ENCODE measurements at regions not wholly inside any gene's neighbourhood (a gene's known extent, or its start where the extent isn't known, plus 50 kb on each side); places are given as distances from the start of the nearest gene placed in this dataset.

DNA sequence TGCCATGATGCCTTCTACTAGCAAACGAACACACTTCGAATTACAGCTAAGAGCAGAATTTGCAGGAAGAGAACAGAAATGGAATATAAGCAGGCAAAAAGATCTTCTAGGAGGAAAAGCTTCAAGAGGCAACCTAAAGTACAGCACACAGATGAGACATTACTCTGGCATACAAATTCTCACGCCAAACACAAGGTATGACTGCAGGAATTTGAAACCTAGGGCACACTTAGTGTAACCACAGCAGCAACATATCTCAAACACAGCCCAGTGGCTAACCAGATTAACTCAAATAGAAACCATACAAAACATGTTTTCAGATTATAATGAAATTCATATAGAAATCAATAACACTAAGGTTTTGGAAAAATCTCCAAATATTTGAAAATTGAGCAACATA is 481.0 kb upstream of the RGMB start:
- H3K27ac ChIP-seq (ENCODE audit: low read depth, low read length): no peak overlapping the region
- no peak overlapping the region for H3K4me3 ChIP-seq (ENCODE audit: low read length in 3 of 3)
- no peaks in the 10 kb centered on the region for H3K4me1 ChIP-seq (ENCODE audit: control insufficient read depth in 3 of 3, insufficient read depth in 3 of 3, low read length in 3 of 3)
- H3K9ac ChIP-seq (ENCODE audit: low read depth in 1 of 3, low read length in 3 of 3): no peak overlapping the region
- H3K27me3 ChIP-seq (ENCODE audit: control insufficient read depth in 3 of 3, insufficient read depth in 3 of 3, low read length in 3 of 3): no peaks in the 10 kb centered on the region
- no peaks in the 10 kb centered on the region for H3K36me3 ChIP-seq (ENCODE audit: control insufficient read depth in 3 of 3, insufficient read depth in 3 of 3, low read length in 3 of 3)
- no peaks in the 10 kb centered on the region for H3K9me3 ChIP-seq (ENCODE audit: control insufficient read depth in 3 of 3, low read length in 3 of 3)

DNA sequence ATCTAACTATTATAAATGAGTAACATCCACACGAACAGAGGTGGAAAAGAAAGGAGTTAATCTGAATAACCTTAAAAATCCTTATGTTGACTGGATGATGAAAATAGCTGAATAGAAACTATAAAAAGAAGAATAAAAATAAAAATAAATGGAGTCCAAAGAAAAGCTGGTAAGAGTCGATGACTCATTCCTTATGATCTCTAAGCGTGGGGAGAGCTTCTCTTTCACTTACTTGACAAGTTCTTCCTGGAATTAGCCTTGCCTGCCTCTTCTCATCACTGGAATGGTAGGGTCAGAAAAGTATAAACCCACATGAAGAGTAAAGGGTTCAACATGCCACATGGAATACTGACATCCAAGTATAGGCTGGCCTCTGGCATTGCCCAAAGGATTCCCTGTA is 477.0 kb upstream of the RGMB start:
- Histone ChIP-seq H3K36me3 (ENCODE audit: control insufficient read depth in 3 of 3, insufficient read depth in 3 of 3, low read length in 3 of 3) (no peaks in the 10 kb centered on the region), H3K4me3 (ENCODE audit: low read length in 3 of 3) (no peak overlapping the region), H3K9me3 (ENCODE audit: control insufficient read depth in 3 of 3, low read length in 3 of 3) (no peaks in the 10 kb centered on the region), H3K27ac (ENCODE audit: low read depth, low read length) (no peak overlapping the region), H3K9ac (ENCODE audit: low read depth in 1 of 3, low read length in 3 of 3) (no peak overlapping the region), H3K27me3 (ENCODE audit: control insufficient read depth in 3 of 3, insufficient read depth in 3 of 3, low read length in 3 of 3) (no peaks in the 10 kb centered on the region), H3K4me1 (ENCODE audit: control insufficient read depth in 3 of 3, insufficient read depth in 3 of 3, low read length in 3 of 3) (no peaks in the 10 kb centered on the region)

DNA sequence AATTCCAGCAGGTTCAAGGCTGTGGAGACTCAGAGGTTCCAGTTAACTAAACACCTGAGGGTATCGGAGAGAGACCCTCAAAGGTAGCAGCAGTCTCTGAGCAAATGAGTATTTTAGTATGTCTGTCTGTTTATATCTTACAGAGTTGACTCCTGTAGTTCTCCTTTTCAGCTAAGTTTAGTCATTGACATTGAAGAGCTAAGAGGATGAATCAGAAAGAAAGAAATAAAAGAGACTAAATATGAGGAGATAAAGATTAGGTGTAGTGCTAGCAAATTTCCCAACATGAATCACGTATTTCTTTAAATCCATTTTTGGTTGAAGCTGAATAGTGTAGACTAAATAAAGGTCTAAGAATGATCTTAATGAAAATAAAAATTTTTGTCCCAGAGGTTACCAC is 474.0 kb upstream of the RGMB start:
- H3K36me3 ChIP-seq (ENCODE audit: control insufficient read depth in 3 of 3, insufficient read depth in 3 of 3, low read length in 3 of 3): no peaks in the 10 kb centered on the region
- no peaks in the 10 kb centered on the region for H3K4me1 ChIP-seq (ENCODE audit: control insufficient read depth in 3 of 3, insufficient read depth in 3 of 3, low read length in 3 of 3)
- H3K27ac ChIP-seq (ENCODE audit: low read depth, low read length): no peak overlapping the region
- no peak overlapping the region for H3K9ac ChIP-seq (ENCODE audit: low read depth in 1 of 3, low read length in 3 of 3)
- no peaks in the 10 kb centered on the region for H3K27me3 ChIP-seq (ENCODE audit: control insufficient read depth in 3 of 3, insufficient read depth in 3 of 3, low read length in 3 of 3)
- H3K4me3 ChIP-seq (ENCODE audit: low read length in 3 of 3): no peak overlapping the region
- H3K9me3 ChIP-seq (ENCODE audit: control insufficient read depth in 3 of 3, low read length in 3 of 3): no peaks in the 10 kb centered on the region

DNA sequence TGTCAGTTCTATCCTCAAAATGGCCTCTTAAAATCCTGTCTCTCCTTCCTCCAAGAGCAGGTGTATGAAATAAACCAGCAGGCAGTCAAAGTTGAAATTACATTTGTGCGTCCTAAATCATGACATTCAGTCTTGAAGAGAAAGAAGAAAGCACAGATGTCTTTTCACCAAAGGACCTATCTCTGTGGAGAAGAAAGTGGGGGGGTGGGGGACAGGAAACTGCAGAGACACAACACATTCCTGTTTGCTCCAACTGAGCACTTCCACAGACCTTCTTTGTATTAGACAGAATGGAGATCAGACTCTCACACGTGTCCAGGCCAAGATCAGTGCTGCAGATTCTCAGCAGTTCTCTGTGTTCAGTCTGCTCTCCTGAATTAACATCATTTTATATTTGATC is 471.9 kb upstream of the RGMB start:
- H3K4me1 ChIP-seq (ENCODE audit: control insufficient read depth in 3 of 3, insufficient read depth in 3 of 3, low read length in 3 of 3): no peaks in the 10 kb centered on the region
- H3K36me3 ChIP-seq (ENCODE audit: control insufficient read depth in 3 of 3, insufficient read depth in 3 of 3, low read length in 3 of 3): no peaks in the 10 kb centered on the region
- no peak overlapping the region for H3K27ac ChIP-seq (ENCODE audit: low read depth, low read length)
- H3K4me3 ChIP-seq (ENCODE audit: low read length in 3 of 3): no peak overlapping the region
- H3K9ac ChIP-seq (ENCODE audit: low read depth in 1 of 3, low read length in 3 of 3): no peak overlapping the region
- H3K27me3 ChIP-seq (ENCODE audit: control insufficient read depth in 3 of 3, insufficient read depth in 3 of 3, low read length in 3 of 3): no peaks in the 10 kb centered on the region
- no peaks in the 10 kb centered on the region for H3K9me3 ChIP-seq (ENCODE audit: control insufficient read depth in 3 of 3, low read length in 3 of 3)

DNA sequence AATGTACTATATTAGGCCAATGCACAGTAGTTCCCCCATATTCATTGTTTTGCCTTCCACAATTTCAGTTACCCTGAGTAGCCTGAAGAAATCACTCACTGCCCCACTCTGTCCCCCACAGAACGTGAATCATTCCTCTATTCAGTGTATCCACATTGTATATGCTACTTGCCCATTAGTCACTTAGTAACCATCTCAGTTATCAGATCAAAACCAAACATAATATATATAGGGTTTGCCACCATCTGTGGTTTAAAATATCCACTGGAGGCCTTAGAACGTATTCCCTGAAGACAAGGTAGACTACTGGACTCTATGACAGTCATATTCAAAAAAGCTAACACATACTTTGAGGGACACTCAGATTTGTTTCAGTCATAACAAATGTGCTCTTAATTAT is 465.7 kb upstream of the RGMB start:
- Histone ChIP-seq H3K9ac (ENCODE audit: low read depth in 1 of 3, low read length in 3 of 3) (no peak overlapping the region), H3K4me1 (ENCODE audit: control insufficient read depth in 3 of 3, insufficient read depth in 3 of 3, low read length in 3 of 3) (no peaks in the 10 kb centered on the region)

DNA sequence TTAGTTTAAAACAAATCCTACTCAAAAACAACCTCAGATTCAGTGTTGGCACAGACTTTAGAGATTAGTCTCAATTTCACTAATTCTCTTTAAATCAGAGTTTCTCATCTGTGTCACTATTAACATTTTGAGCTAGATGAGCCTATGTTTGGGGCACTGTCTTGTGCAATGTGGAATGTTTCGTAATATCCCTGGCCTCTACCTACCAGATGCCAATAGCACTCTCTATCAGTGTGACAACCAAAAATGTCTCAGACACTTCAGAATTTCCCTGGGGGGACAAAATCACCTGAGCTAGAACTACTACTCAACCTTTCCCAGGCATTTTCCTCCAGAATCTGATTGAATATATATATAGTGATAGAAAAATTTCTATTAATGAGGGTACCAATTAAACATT is 465.2 kb upstream of the RGMB start:
- H3K27me3 ChIP-seq (ENCODE audit: control insufficient read depth in 3 of 3, insufficient read depth in 3 of 3, low read length in 3 of 3): no peaks in the 10 kb centered on the region
- no peaks in the 10 kb centered on the region for H3K36me3 ChIP-seq (ENCODE audit: control insufficient read depth in 3 of 3, insufficient read depth in 3 of 3, low read length in 3 of 3)
- H3K4me1 ChIP-seq (ENCODE audit: control insufficient read depth in 3 of 3, insufficient read depth in 3 of 3, low read length in 3 of 3): no peaks in the 10 kb centered on the region
- H3K9ac ChIP-seq (ENCODE audit: low read depth in 1 of 3, low read length in 3 of 3): no peak overlapping the region
- no peak overlapping the region for H3K27ac ChIP-seq (ENCODE audit: low read depth, low read length)
- no peaks in the 10 kb centered on the region for H3K9me3 ChIP-seq (ENCODE audit: control insufficient read depth in 3 of 3, low read length in 3 of 3)
- H3K4me3 ChIP-seq (ENCODE audit: low read length in 3 of 3): no peak overlapping the region

More for the DNA sequence above, 465.7 kb upstream of the RGMB start:
- Histone ChIP-seq H3K36me3 (ENCODE audit: control insufficient read depth in 3 of 3, insufficient read depth in 3 of 3, low read length in 3 of 3) (no peaks in the 10 kb centered on the region), H3K4me3 (ENCODE audit: low read length in 3 of 3) (no peak overlapping the region), H3K27me3 (ENCODE audit: control insufficient read depth in 3 of 3, insufficient read depth in 3 of 3, low read length in 3 of 3) (no peaks in the 10 kb centered on the region), H3K9me3 (ENCODE audit: control insufficient read depth in 3 of 3, low read length in 3 of 3) (no peaks in the 10 kb centered on the region), H3K27ac (ENCODE audit: low read depth, low read length) (no peak overlapping the region)

DNA sequence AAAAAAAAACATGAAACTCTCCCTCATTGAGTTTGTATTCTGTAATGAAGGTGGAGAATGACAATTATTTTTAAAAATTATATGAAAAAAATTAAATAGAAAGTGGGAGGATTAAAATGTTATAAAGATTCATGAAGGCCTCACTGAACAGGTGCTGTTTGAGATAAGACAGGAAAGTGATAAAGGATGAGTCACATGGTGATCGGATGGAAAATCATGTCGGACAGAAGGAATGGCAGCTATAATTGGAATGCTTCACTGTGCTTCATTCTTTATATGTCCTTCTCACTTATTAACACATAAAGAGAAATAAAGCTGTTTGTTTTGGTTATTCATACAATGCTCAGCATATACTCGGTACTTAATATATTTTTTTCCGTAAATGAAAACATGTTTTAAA is 464.5 kb upstream of the RGMB start:
- peak overlapping the region; percentile 38 for H3K27ac ChIP-seq (ENCODE audit: low read depth, low read length)
- no peaks in the 10 kb centered on the region for H3K9me3 ChIP-seq (ENCODE audit: control insufficient read depth in 3 of 3, low read length in 3 of 3)
- no peaks in the 10 kb centered on the region for H3K36me3 ChIP-seq (ENCODE audit: control insufficient read depth in 3 of 3, insufficient read depth in 3 of 3, low read length in 3 of 3)
- H3K4me1 ChIP-seq (ENCODE audit: control insufficient read depth in 3 of 3, insufficient read depth in 3 of 3, low read length in 3 of 3): no peaks in the 10 kb centered on the region
- no peak overlapping the region for H3K9ac ChIP-seq (ENCODE audit: low read depth in 1 of 3, low read length in 3 of 3)
- no peak overlapping the region for H3K4me3 ChIP-seq (ENCODE audit: low read length in 3 of 3)
- no peaks in the 10 kb centered on the region for H3K27me3 ChIP-seq (ENCODE audit: control insufficient read depth in 3 of 3, insufficient read depth in 3 of 3, low read length in 3 of 3)

DNA sequence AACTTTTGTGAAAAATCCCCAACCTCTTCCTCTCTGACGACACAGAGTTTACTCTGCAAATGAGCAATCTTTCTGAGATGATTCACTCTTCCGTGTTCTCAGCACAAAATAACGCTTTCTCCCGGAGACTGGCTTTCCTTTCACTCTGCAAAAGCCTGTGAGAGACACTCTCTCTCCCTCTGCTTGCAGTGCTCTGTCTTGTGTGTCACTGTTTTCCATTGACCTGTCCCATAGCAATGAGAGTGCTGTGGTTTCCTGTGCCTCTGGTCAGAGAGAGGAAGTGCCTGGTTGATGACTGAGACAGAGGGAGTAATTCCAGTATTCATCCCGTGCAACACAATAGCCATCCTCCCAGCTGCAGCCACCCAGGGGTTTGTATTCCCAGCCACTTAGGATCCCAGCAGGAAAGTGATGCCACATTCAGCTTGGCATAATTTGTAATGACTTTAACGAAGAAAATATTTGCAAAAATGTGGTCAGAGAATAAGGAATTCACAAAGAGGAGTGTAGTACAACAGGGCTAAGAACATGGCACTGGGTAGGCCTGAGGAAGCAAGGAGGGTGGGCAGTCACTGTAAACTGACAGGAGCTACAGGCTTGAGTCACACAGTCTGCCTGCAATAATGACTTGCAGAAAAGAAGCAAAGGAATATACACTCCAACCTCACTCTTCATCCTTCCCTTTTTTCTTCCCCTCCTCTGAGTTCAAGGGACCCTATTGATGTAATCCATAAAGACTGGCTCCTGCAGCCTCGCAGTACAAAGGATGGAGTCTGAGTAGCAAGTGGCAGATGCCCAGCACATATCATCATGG is 463.5 kb upstream of the RGMB start:
- no peaks in the 10 kb centered on the region for H3K4me1 ChIP-seq (ENCODE audit: control insufficient read depth in 3 of 3, insufficient read depth in 3 of 3, low read length in 3 of 3)
- no peak overlapping the region for H3K9ac ChIP-seq (ENCODE audit: low read depth in 1 of 3, low read length in 3 of 3)
- H3K4me3 ChIP-seq (ENCODE audit: low read length in 3 of 3): no peak overlapping the region
- no peaks in the 10 kb centered on the region for H3K36me3 ChIP-seq (ENCODE audit: control insufficient read depth in 3 of 3, insufficient read depth in 3 of 3, low read length in 3 of 3)
- H3K9me3 ChIP-seq (ENCODE audit: control insufficient read depth in 3 of 3, low read length in 3 of 3): no peaks in the 10 kb centered on the region
- no peaks in the 10 kb centered on the region for H3K27me3 ChIP-seq (ENCODE audit: control insufficient read depth in 3 of 3, insufficient read depth in 3 of 3, low read length in 3 of 3)
- H3K27ac ChIP-seq (ENCODE audit: low read depth, low read length): peak overlapping the region; percentile 38

DNA sequence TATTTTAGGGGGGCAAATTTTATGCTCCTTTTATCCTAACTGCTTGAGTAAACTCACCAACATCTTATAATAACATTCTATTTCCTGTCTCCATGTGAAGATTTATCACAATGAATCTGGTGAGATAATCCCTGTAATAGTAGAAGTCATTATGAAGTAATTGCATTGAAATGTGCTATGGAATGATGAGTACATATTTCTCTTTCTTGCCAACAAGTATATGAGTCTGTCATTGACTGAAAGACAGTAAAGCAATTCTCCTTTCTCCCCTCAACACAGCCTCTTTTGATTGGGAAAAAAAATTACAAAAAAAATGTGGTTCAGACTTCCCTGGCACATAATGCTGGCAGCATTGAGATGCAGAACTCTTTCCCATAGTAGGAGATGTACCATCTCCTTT is 459.2 kb upstream of the RGMB start:
- Histone ChIP-seq H3K9ac (ENCODE audit: low read depth in 1 of 3, low read length in 3 of 3) (no peak overlapping the region), H3K4me1 (ENCODE audit: control insufficient read depth in 3 of 3, insufficient read depth in 3 of 3, low read length in 3 of 3) (no peaks in the 10 kb centered on the region), H3K27ac (ENCODE audit: low read depth, low read length) (no peak overlapping the region), H3K27me3 (ENCODE audit: control insufficient read depth in 3 of 3, insufficient read depth in 3 of 3, low read length in 3 of 3) (no peaks in the 10 kb centered on the region), H3K36me3 (ENCODE audit: control insufficient read depth in 3 of 3, insufficient read depth in 3 of 3, low read length in 3 of 3) (no peaks in the 10 kb centered on the region), H3K9me3 (ENCODE audit: control insufficient read depth in 3 of 3, low read length in 3 of 3) (no peaks in the 10 kb centered on the region), H3K4me3 (ENCODE audit: low read length in 3 of 3) (no peak overlapping the region)

DNA sequence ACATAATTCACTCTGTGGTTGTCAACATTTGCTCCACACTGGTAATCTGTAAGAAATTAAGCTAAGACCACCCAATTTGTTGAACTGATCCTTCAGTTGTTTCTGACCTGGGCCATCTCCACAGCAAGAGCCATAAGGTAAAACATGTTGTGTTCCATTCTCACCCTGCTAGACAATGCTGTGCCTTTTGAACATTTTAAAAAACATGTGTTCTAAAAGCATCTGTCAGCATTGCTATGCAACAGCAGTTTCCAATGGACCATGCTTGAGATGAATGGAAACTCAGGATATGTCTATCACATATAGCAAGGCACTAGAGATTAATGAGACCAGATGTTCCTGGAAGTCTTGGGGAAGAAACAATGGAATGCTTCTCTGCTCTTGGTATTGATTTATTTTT is 455.1 kb upstream of the RGMB start:
- Histone ChIP-seq H3K4me3 (ENCODE audit: low read length in 3 of 3) (no peak overlapping the region), H3K9ac (ENCODE audit: low read depth in 1 of 3, low read length in 3 of 3) (no peak overlapping the region), H3K27ac (ENCODE audit: low read depth, low read length) (no peak overlapping the region), H3K27me3 (ENCODE audit: control insufficient read depth in 3 of 3, insufficient read depth in 3 of 3, low read length in 3 of 3) (no peaks in the 10 kb centered on the region), H3K36me3 (ENCODE audit: control insufficient read depth in 3 of 3, insufficient read depth in 3 of 3, low read length in 3 of 3) (no peaks in the 10 kb centered on the region), H3K9me3 (ENCODE audit: control insufficient read depth in 3 of 3, low read length in 3 of 3) (no peaks in the 10 kb centered on the region), H3K4me1 (ENCODE audit: control insufficient read depth in 3 of 3, insufficient read depth in 3 of 3, low read length in 3 of 3) (no peaks in the 10 kb centered on the region)

All from skeletal muscle tissue (tissue), 3 donors.